ENCODE measurements at regions not wholly inside any gene's neighbourhood (a gene's known extent, or its start where the extent isn't known, plus 50 kb on each side); places are given as distances from the start of the nearest gene placed in this dataset.

DNA sequence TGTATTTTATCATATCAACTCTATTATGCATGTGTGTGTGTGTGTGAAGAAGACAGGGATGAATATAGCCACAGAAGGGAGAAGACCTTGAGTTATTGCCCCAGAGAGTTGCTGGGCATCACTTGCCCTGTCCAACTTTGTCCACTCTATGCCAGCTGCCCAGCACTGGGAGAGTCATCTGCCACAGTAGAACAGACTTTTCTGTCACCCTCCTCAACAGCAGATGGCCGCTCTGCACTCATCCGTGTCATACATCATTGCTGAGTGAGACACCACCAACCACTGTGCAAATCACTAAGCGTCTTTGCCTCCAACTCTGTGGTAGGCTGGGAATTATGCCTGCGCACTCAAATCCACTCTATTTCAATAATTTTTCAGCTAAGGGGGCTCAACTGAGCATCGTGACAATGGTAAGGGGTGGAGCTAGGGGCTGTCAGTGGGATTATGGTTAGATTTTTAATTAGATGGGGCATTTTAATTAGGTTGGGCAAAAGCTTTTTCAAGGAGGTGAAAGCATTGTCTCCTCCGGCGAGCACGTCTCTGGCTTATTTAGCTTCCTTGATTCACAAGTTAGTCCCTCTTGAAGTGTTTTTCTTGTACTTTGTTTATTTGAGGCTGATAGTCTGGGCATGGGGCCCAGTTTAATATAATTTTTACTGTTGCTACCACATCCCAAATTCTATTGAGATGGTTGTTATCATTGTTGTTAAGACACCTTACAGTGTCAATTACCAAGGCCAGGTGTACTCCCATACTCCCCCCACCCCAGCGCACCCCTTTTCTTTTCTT is 100.1 kb upstream of the KLF3 start:
- no peak for DNase-seq (ENCODE audit: low spot score)

GRCh38 chr4:38565271-38566199 is 98.5 kb upstream of the KLF3 start:
- DNase-seq (ENCODE audit: low spot score): no peak

DNA sequence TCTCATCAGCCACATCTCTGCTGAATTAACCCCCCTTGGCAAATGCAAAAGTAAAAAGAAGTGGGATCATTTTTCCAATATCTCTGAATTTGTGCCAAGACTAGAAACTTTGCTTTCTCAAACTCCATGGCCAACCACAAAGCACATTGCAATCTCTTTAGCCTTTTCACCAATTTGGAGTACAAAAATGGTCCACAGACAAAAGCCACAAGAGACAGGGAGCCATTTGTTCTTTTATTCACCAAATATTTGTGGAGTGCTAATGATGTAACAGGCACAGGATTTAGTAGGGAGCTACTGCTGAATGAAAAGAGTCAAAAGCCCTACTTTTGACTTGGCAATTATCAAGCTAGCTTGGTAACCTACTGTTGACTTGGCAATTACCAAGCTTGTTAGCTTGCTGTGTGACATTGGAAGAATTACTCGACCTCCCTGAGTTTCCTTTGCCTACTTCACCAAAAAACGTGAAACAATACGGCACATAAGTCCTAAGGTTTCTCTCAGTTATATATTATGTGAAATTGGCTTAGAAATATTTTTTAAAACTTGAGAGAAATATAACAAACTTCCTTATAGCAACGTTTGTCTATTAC is 97.1 kb upstream of the KLF3 start:
- no peak for DNase-seq (ENCODE audit: low spot score)

- no peak for DNase-seq (ENCODE audit: low spot score)
These were observed 96.5 kb upstream of the KLF3 start for GRCh38 chr4:38567457-38567856.

DNA sequence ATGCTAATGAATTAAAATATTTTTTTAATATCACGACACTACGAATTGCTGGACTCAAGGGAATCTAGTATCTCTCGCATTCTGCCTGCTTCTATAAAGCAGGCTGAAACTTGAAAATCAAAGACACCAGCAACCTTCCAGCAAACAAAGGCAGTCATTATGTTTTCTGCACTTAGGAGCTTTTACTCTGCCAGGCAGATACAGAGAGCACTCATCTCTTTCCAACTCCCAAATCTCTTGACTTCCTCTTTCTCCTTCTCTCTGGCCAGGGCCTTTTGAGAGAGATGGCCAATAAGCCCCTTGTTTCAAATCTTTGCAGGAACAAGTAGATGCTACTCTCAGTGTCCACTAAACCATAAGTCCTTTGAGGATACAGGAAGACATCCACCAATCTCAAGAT is 95.2 kb upstream of the KLF3 start:
- no peak for DNase-seq (ENCODE audit: low spot score)

GRCh38 chr4:38570647-38571276 is 93.2 kb upstream of the KLF3 start:
- no peak for DNase-seq (ENCODE audit: low spot score)

GRCh38 chr4:38572793-38573192 is 91.2 kb upstream of the KLF3 start:
- no peak for DNase-seq (ENCODE audit: low spot score)

GRCh38 chr4:38574559-38575333 is 89.3 kb upstream of the KLF3 start:
- DNase-seq (ENCODE audit: low spot score): peak; percentile 27

DNA sequence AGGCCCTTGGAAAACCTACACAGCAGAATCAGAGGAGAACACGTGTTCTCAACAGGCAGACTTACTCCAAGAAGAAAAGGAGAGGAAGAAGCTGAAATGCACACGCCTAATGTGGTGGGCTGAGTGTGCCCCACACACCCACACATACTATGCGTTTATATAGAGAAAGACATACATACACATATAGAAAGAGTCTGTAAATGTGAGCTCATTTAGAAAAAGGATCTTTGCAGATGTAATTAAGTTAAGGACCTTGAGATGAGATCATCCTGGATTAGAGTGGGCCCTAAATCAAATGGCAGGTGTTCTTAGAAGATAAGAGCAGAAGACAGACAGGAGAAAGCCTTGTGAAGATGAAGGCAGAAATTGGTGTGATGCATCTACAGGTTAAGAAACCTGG is 87.2 kb upstream of the KLF3 start:
- DNase-seq (ENCODE audit: low spot score): no peak

DNA sequence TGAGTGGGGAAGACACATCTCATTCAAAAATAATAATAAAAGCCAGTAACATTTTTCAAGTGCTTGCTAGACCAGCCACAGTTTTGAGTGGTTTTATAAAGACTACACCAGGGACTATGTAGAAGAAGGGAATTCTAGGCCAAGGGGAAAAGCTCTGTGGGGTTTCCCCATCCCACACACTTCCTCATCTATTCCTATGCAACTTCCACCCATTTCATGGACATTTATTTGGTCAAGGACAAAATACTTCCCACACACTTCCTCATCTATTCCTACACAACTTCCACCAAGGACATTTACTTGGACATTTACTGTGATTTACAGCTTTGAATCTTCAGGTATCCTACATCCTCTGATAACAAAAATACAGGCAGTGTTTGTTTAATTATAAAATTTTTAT is 86.5 kb upstream of the KLF3 start:
- DNase-seq (ENCODE audit: low spot score): no peak

DNA sequence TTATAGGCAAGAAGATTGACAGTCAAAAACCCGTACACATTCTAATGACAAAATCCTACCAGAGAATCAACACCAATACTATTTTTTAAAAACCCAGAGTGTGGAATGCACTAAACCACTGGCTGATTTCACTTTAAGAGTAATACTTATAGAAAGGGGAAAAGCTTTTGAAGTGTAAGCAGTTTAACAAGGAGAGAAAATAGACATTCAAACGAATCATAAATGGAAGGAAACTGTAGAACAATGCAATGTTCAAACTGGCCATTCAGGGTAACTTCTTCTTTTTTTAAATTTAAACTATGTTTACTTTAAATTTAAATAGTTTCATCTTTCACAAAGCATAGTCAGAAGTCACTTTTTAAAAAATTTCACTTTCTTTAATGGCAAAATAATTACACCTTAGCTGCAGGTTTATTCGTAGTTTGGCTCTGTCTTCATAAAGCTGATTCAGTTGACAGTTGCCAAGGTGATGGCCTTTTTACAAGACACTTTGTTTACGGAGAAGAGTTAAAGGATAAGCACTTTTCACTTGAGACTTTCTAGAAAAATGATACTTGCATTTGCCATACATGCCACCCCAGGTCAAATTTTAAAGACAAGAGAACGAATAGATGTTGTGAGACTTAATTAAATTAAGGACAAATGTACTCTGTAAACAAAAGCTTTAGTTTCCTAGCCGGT is 82.4 kb upstream of the KLF3 start:
- no peak for DNase-seq (ENCODE audit: low spot score)

GRCh38 chr4:38582445-38582844 is 81.6 kb upstream of the KLF3 start:
- no peak for DNase-seq (ENCODE audit: low spot score)

DNA sequence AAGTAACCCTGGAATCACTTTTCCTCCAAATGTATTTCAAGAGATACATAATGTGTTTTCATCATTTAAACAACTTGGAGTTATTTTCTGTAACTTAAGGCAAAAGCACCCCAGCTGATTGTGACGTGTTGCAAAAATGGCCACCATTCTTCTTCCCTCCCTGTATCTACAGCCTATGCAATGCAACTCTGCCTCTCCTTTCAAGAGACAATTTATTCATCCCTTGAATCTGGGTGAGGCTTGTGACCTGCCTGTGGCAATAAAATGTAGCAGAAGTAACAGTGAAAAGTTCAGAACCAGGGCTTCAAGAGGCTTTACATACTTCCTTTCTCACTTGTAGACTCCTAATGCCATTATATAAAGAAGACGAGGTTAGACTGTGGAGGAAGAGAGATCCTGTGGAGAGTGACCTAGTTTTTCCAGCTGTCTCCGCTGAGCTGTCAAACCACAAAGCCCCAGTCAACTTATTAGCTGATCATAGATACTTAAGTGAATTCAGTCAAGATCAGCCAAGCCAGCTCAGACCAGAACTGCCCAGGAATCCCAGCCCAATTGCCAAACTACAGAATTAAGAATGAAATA is 81.0 kb upstream of the KLF3 start:
- DNase-seq (ENCODE audit: low spot score): no peak

DNA sequence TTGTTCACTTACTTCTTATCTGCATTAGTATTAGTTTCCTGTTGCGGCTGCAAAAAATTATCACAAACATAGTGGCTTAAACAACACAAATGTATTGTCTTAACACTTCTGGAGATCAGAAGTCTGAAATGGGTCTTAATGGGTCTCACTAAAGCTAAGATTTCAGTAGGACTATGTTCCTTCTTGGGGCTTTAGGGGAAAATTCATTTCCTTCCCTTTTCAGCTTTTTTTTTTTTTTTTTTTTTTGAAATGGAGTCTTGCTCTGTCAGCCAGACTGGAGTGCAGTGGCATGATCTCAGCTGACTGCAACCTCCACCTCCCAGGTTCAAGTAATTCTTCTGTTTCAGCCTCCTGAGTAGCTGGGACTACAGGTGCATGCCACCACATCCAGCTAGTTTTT is 78.1 kb upstream of the KLF3 start:
- DNase-seq (ENCODE audit: low spot score): no peak

- DNase-seq (ENCODE audit: low spot score): no peak
These were observed 76.9 kb upstream of the KLF3 start for GRCh38 chr4:38587106-38587505.

- no peak for DNase-seq (ENCODE audit: low spot score)
These were observed 74.0 kb upstream of the KLF3 start for GRCh38 chr4:38590046-38590445.

- DNase-seq (ENCODE audit: low spot score): no peak
These were observed 72.2 kb upstream of the KLF3 start for GRCh38 chr4:38591617-38592337.

DNA sequence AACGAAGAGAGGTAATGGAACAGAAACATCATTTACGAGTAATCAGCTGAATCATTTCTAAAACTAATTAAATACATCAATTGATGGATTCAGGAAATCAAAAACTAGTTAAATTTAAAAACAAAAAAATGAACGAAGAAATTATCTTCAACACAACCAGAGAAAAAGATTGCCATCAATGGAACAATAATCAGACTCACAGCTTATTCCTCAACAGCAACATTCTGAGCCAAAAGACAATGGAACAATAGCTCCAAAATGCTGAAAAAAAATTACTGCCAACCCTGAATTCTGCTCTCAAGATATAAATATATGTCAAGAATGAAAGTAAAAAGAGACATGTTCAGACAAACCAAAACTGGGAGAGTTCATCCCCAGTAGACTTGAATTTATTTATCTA is 65.5 kb upstream of the KLF3 start:
- DNase-seq (ENCODE audit: low spot score): no peak

DNA sequence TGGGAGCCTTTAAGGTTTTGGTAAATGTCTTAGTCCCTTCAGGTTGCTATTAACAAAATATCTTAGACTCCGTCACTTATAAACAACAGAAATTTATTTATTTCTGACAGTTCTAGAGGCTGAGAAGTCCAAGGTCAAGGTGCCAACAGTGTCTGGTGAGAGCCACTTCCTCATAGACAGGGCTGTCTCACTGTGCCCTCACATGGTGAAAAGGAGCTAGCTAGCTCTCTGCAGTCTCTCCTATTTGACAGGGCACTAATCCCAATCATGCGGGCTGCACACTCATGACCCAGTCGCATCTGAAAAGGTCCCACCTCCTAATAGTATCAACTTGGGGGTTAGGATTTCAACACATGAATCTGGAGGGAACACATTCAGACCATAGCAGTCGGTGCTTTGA is 63.4 kb upstream of the KLF3 start:
- no peak for DNase-seq (ENCODE audit: low spot score)

Measured in SW480 (cell line).